Thoracic aorta (tissue), 2 donors: ENCODE measurements at regions not wholly inside any gene's neighbourhood (a gene's known extent, or its start where the extent isn't known, plus 50 kb on each side); places are given as distances from the start of the nearest gene placed in this dataset.

Experiments used
- ATAC-seq: fragments of 150-250 bp; one replicate; pipeline ENCODE4 v1.8.0; 2017; ENCODE audit warnings: low read depth; ENCODE audit not compliant: insufficient number of reproducible peaks, low FRiP score
- DNase-seq: peaks from one replicate; pipeline ENCODE4 v3.0.0-alpha.2; 2020; ENCODE audit warnings: low spot score
- H3K27ac ChIP-seq, 2 donors: fragments of 200-600 bp; sonication (generic); 1 replicate in 1 of 2; 2 replicates in 1 of 2; pipeline ENCODE4 v1.5.1; 2016; ENCODE audit warnings: mild to moderate bottlenecking in 2 of 2, moderate library complexity in 2 of 2
- H3K27me3 ChIP-seq: fragments of 200-600 bp; sonication (generic); replicated peaks from 2 replicates; pipeline ENCODE4 v1.6.0; 2016; ENCODE audit warnings: mild to moderate bottlenecking; ENCODE audit not compliant: insufficient read depth
- H3K36me3 ChIP-seq: fragments of 200-600 bp; sonication (generic); one replicate; pipeline ENCODE4 v1.5.1; 2016
- H3K4me1 ChIP-seq, 2 donors: fragments of 200-600 bp; sonication (generic); 1 replicate in 1 of 2; 2 replicates in 1 of 2; pipeline versions ENCODE4 v1.5.1 to v1.6.0; 2016; ENCODE audit warnings: low read depth in 2 of 2, mild to moderate bottlenecking in 1 of 2; ENCODE audit not compliant: control insufficient read depth in 1 of 2
- H3K4me3 ChIP-seq: fragments of 200-600 bp; sonication (generic); 2 replicates; pipeline ENCODE4 v1.5.1; 2016; ENCODE audit warnings: mild to moderate bottlenecking
- H3K9me3 ChIP-seq: fragments of 200-600 bp; sonication (generic); 2 replicates; pipeline ENCODE4 v1.5.1; 2016
- TF ChIP-seq, protein P1 (sequence below): fragments of 200-600 bp; sonication (generic); IDR thresholded peaks from one replicate; pipeline ENCODE4 v1.5.1; 2019; ENCODE audit warnings: antibody characterized with exemption

DNA sequence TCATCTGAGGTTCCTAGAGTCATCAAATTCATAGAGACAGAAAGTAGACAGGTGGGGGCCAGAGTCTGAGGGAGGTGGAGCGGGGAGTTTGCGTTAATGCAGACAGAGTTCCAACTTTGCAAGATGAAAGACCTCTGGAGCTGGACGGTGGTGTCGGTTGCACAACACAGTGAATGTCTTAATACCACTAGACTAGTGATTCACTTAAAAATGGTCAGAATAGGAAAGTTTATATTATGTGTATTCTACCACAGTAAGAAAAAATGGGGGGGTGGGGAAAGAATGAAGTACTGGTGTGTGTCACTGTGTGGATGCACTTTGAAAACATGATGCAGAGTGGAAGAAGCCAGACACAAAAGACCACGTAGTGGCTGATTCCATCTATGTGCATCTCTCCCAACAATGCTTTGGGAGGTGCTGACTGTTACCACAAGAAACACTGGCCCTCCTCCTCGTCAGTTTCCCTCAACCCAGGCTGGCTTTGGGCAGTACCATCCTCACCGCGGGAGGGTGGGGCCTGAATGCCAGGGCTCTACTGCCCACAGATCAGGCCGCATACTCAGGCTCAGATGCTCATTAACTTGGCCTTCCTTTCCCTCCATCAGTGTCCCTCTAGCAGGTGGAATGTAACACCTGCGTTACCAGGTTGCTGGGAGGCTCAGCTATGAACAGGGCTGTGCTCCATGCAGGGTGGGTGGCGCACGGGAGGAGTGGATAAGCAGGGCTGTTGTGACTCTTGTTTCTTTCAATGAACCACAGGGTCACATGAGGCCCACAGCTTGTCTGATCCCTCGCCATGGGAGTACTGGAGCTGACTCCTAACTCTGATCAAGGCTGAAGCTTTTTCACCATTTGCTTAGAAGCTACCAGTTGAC lies 297.0 kb downstream of the CTTN start:
- Histone ChIP-seq H3K4me3 (no peak overlapping the region), H3K9me3 (no peaks in the 10 kb centered on the region), H3K36me3 (no peaks in the 10 kb centered on the region), H3K27ac (no peak overlapping the region), H3K27me3 (no peaks in the 10 kb centered on the region), H3K4me1 (no peaks in the 10 kb centered on the region)
- TF ChIP-seq, protein P1, sequence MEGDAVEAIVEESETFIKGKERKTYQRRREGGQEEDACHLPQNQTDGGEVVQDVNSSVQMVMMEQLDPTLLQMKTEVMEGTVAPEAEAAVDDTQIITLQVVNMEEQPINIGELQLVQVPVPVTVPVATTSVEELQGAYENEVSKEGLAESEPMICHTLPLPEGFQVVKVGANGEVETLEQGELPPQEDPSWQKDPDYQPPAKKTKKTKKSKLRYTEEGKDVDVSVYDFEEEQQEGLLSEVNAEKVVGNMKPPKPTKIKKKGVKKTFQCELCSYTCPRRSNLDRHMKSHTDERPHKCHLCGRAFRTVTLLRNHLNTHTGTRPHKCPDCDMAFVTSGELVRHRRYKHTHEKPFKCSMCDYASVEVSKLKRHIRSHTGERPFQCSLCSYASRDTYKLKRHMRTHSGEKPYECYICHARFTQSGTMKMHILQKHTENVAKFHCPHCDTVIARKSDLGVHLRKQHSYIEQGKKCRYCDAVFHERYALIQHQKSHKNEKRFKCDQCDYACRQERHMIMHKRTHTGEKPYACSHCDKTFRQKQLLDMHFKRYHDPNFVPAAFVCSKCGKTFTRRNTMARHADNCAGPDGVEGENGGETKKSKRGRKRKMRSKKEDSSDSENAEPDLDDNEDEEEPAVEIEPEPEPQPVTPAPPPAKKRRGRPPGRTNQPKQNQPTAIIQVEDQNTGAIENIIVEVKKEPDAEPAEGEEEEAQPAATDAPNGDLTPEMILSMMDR, result no peak
- DNase-seq (no peak), ATAC-seq (no peak)

DNA sequence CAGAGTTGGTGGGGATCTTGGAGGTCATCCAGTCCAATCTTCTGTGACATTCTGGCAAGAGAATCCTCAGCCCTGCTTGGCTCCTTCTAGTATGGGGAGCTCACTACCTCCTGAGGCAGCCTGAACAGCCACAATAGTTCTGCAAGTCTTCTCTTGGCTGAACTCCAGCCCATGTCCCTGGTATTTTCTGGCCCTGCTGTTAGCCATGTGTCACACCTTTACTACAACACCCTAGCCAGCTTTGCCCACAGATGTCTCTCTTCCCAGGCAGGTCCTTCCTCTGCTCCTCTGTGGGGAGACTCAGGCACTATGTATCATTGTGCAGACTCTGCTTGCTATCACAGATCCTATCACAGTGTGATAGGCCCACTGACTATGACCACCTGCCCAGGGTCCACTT lies 297.7 kb downstream of the CTTN start:
- no peaks in the 10 kb centered on the region for H3K9me3 ChIP-seq
- no peak for ATAC-seq
- no peak for DNase-seq
- H3K4me3 ChIP-seq, result no peak overlapping the region
- no peaks in the 10 kb centered on the region for H3K4me1 ChIP-seq
- no peaks in the 10 kb centered on the region for H3K36me3 ChIP-seq
- TF ChIP-seq, protein P1, result no peak
- no peaks in the 10 kb centered on the region for H3K27me3 ChIP-seq
- H3K27ac ChIP-seq, result no peak overlapping the region

DNA sequence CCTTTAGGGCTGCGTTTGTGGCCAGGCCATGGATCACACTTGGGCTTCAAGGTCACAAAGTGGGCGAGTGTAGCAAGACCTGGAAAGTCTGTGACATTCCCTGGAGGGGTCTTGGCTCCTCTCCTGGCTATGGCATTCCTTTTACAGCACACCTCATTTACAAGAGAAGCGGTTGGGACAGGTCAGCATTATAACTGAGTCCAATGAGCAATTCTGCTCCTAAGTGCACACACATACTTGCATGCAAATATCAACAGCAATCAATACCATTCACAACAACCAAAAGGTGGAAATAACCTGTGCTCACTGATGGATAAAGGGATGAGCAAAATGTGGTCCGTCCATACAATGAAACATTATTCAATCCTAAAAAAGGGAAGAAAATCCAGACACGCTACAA lies 298.2 kb downstream of the CTTN start:
- Histone ChIP-seq H3K27me3 (no peaks in the 10 kb centered on the region), H3K4me3 (no peak overlapping the region), H3K4me1 (no peaks in the 10 kb centered on the region), H3K27ac (no peak overlapping the region), H3K36me3 (no peaks in the 10 kb centered on the region), H3K9me3 (no peaks in the 10 kb centered on the region)
- TF ChIP-seq, protein P1, result no peak
- no peak for ATAC-seq
- no peak for DNase-seq

DNA sequence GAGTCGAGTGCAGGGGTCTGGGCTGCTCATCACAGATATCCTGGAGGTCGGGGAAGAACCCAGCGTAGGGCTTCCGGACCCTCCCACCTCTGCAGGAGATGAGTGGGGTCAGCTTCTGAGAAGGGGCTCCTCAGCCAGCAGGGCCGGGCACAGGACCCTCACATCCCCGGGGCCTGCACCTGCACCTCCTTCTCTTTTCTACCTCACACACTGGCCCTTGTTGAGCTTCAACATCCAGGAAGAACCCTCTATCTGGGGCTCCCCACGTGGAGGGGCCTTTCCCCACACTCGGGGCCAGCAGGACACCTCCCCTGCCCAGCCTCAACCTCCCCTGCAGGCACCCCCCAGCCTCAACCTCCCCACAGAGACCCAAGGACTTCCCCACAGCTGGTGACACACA lies 299.4 kb downstream of the CTTN start:
- H3K4me1 ChIP-seq, result no peaks in the 10 kb centered on the region
- no peak overlapping the region for H3K4me3 ChIP-seq
- H3K27ac ChIP-seq, result no peak overlapping the region
- no peaks in the 10 kb centered on the region for H3K36me3 ChIP-seq
- H3K27me3 ChIP-seq, result no peaks in the 10 kb centered on the region
- ATAC-seq (no peak), DNase-seq (no peak)
- TF ChIP-seq, protein P1, result no peak
- H3K9me3 ChIP-seq, result no peaks in the 10 kb centered on the region

DNA sequence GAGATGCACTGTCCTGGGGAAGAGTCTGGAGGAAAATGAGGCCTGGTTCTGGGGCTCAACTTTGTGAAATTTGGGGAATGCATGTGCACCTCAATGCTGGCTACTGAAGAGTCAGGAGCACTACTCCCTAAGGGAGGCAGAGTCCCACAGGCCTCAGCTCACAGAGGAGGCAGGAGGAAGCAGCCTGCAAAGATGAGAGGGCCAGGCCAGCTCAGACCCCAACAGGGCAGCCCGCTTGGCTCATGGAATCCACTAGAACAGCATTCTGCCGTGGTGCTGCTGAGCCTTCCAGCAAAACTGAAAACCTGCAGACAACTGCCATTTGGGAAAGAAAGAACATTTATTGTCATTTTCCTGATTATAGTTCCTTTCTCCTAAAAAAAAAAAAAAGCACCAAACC lies 300.5 kb downstream of the CTTN start:
- Histone ChIP-seq H3K27me3 (no peaks in the 10 kb centered on the region), H3K4me3 (no peak overlapping the region), H3K36me3 (no peaks in the 10 kb centered on the region), H3K9me3 (no peaks in the 10 kb centered on the region), H3K27ac (no peak overlapping the region), H3K4me1 (no peaks in the 10 kb centered on the region)
- TF ChIP-seq, protein P1, result no peak
- ATAC-seq, result no peak
- DNase-seq, result no peak
